ENCODE measurements at regions not wholly inside any gene's neighbourhood (a gene's known extent, or its start where the extent isn't known, plus 50 kb on each side); places are given as distances from the start of the nearest gene placed in this dataset.
"Not testable (repeated sequence)": the region's sequence is repeated elsewhere in the genome, so short reads cannot be mapped to it uniquely, and the experiment has no call there.

GRCh38 chr4:127528302-127528701, 104.5 kb upstream of the INTU start:
- H3K4me3 ChIP-seq = no peak overlapping the region
- H3K27ac ChIP-seq = no peak overlapping the region
- H3K4me1 ChIP-seq = peaks cover 0 to 16% (median 0%) of the 10 kb centered on the region in 3 donors
- no peak for ATAC-seq
- no peaks in the 10 kb centered on the region for H3K9me3 ChIP-seq
- no peaks in the 10 kb centered on the region for H3K36me3 ChIP-seq
- TF ChIP-seq, protein P1, sequence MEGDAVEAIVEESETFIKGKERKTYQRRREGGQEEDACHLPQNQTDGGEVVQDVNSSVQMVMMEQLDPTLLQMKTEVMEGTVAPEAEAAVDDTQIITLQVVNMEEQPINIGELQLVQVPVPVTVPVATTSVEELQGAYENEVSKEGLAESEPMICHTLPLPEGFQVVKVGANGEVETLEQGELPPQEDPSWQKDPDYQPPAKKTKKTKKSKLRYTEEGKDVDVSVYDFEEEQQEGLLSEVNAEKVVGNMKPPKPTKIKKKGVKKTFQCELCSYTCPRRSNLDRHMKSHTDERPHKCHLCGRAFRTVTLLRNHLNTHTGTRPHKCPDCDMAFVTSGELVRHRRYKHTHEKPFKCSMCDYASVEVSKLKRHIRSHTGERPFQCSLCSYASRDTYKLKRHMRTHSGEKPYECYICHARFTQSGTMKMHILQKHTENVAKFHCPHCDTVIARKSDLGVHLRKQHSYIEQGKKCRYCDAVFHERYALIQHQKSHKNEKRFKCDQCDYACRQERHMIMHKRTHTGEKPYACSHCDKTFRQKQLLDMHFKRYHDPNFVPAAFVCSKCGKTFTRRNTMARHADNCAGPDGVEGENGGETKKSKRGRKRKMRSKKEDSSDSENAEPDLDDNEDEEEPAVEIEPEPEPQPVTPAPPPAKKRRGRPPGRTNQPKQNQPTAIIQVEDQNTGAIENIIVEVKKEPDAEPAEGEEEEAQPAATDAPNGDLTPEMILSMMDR (IDR thresholded peaks at IDR 0.05) = no peak
- TF ChIP-seq POLR2AphosphoS5 (IDR thresholded peaks at IDR 0.05) (no peak), POLR2A (IDR thresholded peaks at IDR 0.05) (no peak), EP300 (IDR thresholded peaks at IDR 0.05) (no peak)
- 29 to 83% methylated on average over 1 of the region's 1 CpG for WGBS, 2 donors (ENCODE audit: low coverage in 1 of 2)
- no peaks in the 10 kb centered on the region for H3K27me3 ChIP-seq

DNA sequence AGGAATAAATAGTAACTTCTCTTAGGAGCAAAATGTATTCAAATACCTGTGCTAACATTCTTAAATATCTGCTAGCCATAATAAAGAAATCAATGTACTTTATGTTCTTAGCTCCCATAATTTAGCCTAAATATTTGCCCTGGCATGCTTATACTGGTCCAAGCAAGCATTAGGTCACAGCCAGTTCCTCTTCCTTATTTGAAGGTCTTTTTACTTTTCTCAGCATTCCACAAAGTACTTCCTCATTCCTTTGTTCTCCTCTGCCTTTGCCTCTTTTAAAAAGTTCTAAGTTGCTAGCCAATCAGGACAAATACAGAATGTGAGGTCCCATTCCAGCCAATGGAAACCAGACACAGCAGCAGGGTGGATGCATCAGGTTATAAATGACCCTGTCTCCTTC, 102.9 kb upstream of the INTU start:
- H3K36me3 ChIP-seq, H3K27ac ChIP-seq, H3K27me3 ChIP-seq, ATAC-seq, H3K9me3 ChIP-seq, H3K4me3 ChIP-seq: not testable (repeated sequence)
- peaks cover 0 to 17% (median 0%) of the 10 kb centered on the region in 3 donors for H3K4me1 ChIP-seq

- WGBS, 2 donors (ENCODE audit: low coverage in 1 of 2) = 18 to 80% methylated on average over 1 of the region's 1 CpG
- Histone ChIP-seq H3K9me3 (no peaks in the 10 kb centered on the region), H3K27me3 (no peaks in the 10 kb centered on the region), H3K4me1 (peaks cover 0 to 16% (median 0%) of the 10 kb centered on the region in 3 donors), H3K4me3 (no peak overlapping the region), H3K36me3 (no peaks in the 10 kb centered on the region), H3K27ac (no peak overlapping the region)
- no peak for TF ChIP-seq EP300 (IDR thresholded peaks at IDR 0.05)
- TF ChIP-seq POLR2A (IDR thresholded peaks at IDR 0.05) = no peak
- TF ChIP-seq, protein P1 (IDR thresholded peaks at IDR 0.05) = no peak
- TF ChIP-seq POLR2AphosphoS5 (IDR thresholded peaks at IDR 0.05) = peak; percentile 43
- ATAC-seq = peak; percentile 88
Measured at GRCh38 chr4:127533028-127533700, 99.6 kb upstream of the INTU start.

DNA sequence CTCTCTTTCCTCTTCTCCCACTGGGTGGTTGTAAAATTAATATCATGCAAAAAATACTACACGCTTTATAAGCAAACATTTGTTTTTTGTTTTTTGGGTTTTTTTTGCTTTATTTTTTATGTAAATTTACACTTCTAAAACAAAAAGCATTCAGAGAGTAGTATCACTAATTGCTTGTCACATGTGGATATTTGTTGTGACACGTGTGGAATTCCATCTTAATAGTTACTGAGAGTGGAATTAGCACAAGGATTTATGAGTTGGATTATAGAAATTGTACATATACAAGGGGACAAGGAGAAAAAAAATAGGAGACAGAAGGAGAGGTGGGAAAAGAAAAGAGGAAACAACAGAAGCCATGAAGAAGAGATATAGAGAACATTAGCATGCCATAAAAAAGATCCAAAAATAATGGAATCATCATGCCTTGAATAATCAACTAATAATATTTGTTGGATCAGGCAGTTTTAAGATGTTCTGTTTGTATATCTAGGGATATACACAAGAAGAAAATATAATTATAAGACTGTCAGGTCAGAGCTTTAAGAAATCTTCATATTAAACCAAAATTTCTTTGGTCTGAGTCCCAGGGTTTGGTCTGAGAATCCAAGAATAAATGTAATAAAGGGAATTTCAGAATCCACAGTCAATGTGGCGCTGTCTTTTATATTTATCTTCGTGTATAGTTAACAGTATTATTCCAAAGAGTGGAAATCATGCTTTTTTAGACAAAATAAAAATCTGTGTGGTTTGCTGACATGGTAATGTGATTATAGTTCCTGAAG, 98.5 kb upstream of the INTU start:
- ATAC-seq = no peak

GRCh38 chr4:127538016-127538415, 94.7 kb upstream of the INTU start:
- Histone ChIP-seq H3K4me1 (peaks cover 0 to 4% (median 0%) of the 10 kb centered on the region in 3 donors), H3K9me3 (no peaks in the 10 kb centered on the region), H3K27me3 (no peaks in the 10 kb centered on the region), H3K4me3 (no peak overlapping the region), H3K36me3 (no peaks in the 10 kb centered on the region), H3K27ac (no peak overlapping the region)
- no peak for ATAC-seq
- 50 to 67% methylated on average over 1 of the region's 1 CpG for WGBS, 2 donors (ENCODE audit: low coverage in 1 of 2)
- TF ChIP-seq POLR2AphosphoS5 (IDR thresholded peaks at IDR 0.05) (no peak), EP300 (IDR thresholded peaks at IDR 0.05) (no peak), POLR2A (IDR thresholded peaks at IDR 0.05) (no peak)
- TF ChIP-seq, protein P1 (IDR thresholded peaks at IDR 0.05) = no peak

More for the DNA sequence above, 98.5 kb upstream of the INTU start:
- 83 to 89% methylated on average over 4 of the region's 4 CpGs for WGBS, 2 donors (ENCODE audit: low coverage in 1 of 2)
- no peak overlapping the region for H3K27ac ChIP-seq
- no peaks in the 10 kb centered on the region for H3K9me3 ChIP-seq
- no peak for TF ChIP-seq POLR2A (IDR thresholded peaks at IDR 0.05)
- no peak for TF ChIP-seq POLR2AphosphoS5 (IDR thresholded peaks at IDR 0.05)
- TF ChIP-seq EP300 (IDR thresholded peaks at IDR 0.05) = no peak
- TF ChIP-seq, protein P1 (IDR thresholded peaks at IDR 0.05) = no peak
- no peaks in the 10 kb centered on the region for H3K27me3 ChIP-seq
- peaks cover 0 to 11% (median 0%) of the 10 kb centered on the region in 3 donors for H3K4me1 ChIP-seq
- no peaks in the 10 kb centered on the region for H3K36me3 ChIP-seq
- H3K4me3 ChIP-seq = no peak overlapping the region
